AG08395 (cell line): ENCODE measurements at regions not wholly inside any gene's neighbourhood (a gene's known extent, or its start where the extent isn't known, plus 50 kb on each side); places are given as distances from the start of the nearest gene placed in this dataset.
"Not testable (repeated sequence)": the region's sequence is repeated elsewhere in the genome, so short reads cannot be mapped to it uniquely, and the experiment has no call there.

ENCODE experiments used
- DNase-seq: peaks from one replicate; pipeline ENCODE4 v3.0.0; 2012; ENCODE audit warnings: mixed read lengths, low spot score

DNA sequence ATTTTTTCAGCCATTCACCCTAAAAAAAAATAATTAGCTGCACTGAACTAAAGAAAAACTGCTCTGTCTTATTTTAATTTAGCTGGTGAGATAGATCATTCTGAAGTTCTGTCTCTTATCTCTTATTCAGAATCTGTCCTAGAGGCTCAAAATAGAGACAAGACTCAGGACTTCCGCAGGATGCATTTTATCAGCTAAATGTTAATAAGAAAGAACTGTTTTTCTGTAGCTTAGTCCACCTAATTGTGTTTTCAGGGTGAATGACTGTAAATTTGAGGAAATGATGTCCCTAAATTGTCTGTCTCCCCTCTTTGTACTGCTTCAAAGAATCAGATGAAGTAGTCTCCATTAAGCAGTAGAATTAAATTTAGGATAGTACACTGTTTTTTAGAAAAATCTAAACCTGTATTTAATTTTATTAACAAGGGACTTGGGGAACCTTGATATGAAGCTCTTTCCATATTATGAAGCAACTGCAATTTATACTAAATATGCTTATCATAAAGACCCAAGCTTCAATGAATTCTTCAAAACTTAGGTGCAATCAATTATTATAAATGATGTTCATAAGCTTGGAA, 671.9 kb downstream of the RWDD3 start:
- DNase-seq, result no peak

DNA sequence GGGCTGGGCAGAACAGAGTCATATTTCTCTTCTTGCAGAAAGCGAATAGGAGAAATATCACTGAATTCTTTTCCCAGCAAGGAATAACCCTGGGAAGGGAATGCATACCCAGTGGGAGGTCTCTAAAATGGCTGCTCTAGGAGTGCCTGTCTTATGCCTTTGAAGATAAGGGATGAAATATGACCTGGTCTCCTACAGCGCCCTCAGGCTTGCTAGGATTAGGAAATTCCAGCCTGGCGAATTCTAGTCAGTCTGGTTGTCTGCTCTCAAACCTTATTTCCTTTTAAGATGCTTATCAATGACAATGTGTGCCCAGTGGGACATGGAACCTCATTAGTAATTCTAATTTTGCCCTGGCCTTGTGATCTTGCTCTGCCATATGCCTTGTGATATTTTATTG, 677.7 kb downstream of the RWDD3 start:
- not testable (repeated sequence) for DNase-seq

DNA sequence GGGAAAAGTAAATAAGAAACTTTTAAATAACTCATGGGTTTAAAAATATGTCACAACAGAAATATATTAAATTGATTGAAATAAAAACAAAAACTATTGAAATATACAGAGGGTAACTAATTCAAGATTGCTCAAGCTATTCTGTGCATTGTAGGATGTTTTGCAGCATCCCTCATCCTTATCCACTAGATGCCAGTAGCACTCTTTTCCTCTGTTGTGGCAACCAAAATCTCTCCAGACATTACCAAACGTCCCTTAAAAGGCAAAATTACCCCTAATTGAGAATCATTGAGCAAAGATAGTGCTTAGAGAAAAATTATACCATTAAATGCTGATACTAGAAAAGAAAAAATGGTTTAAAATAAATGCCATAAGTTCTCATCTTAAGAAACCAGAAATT, 682.6 kb downstream of the RWDD3 start:
- peak; percentile 3 for DNase-seq

DNA sequence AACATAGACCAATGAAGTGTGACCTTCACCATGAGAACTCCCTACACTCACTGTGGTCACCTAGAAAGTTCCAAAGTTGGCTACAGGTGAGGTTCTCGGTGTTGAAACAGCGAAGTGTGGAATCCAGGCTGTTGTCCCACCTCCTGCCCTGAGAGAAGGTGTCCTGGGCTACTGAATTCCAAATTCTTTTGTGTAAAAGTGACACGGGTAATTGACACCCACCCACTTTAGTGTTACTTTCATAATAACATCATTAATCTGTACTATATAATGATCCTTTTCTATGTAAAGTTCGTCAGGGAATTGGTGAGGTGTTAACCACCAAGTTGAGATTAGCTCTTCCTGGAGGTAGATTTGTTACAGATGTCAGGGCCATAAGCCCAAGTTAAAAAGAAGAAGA, 690.7 kb downstream of the RWDD3 start:
- no peak for DNase-seq

DNA sequence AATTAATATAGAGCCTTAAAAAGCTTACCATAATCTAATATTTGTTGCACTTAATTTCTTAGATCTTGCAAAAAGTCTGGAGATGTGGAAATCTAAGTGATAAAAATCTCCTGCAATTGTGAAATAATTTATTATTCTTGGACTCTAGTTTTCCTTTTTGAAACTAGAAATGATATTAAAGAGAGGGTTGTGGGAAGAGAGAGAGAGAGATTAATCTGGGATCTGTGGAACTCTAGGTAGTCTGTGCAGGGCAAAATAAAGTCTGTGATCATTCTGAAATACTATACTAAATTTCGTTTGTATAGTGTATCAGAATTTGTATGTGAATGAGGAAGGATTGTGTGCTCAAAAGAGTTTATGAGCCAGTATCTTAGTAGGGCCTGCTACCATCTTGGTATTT, 692.3 kb downstream of the RWDD3 start:
- DNase-seq, result no peak

DNA sequence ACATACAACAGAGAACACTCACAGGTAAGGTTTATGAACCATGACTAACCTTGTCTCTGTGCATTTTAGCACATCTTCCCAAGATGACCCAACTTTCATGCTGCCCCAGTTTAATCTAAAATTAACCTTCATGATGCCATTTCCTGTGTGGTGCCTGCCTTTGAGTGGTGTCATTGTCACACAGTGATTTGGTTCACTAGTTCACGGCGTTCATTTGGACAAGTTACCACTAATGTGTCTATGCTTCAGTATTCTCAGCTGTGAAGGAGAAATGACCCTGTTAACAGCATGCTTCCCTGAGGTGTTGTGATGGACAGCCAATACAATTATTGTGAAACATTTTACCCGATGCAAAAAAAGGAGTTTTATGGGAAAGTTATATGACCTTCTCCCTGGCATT, 693.1 kb downstream of the RWDD3 start:
- DNase-seq, result no peak

DNA sequence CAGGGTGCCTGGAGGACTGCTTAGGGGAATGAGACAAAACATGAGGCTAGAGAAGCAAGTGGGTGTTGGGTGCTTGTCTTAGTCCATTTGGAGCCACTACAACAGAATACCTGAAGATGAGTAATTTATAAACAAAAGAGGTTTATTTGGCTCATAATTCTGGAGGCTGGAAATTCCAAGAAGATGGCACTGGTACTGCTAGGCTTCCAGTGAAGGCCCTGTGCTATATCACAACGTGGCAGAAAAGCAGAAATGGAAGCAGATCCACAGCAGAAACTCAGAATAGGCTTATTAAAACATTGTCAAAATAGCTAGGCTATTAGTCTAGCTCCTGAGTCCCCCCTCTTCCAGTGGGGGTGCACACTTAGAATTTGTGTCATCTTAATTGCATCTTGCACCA, 701.7 kb downstream of the RWDD3 start:
- DNase-seq, result no peak

DNA sequence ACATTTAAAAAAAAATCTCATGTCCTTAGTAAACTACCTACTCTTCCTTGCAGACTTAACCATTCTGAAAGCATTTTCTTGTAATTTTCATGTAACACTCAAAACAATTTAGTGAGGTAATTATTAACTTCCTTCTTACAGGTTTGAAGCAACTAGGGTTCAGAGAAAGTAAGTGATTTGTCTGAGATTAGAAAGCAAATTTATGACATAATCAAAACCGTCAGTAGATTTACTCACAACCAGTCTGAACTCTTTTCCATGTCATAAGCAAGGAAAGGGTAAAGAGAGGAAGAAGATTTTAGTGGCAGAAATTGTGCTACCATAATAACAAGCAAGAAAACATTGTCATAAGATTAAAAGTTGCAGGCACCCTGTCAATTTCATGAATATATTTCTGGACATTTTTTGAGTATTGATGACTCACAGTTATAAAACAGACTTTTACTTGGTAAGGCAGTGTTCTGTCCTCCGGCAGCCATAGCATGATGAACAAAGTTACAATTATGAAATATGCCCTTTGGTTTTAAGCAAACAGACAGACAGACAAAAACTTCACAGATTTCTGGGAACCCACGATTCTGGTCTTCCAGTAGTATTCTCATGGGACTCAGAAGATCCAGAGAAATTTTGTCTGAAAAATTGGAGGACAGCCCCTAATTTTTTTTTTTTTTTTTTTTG, 707.2 kb downstream of the RWDD3 start:
- no peak for DNase-seq

DNA sequence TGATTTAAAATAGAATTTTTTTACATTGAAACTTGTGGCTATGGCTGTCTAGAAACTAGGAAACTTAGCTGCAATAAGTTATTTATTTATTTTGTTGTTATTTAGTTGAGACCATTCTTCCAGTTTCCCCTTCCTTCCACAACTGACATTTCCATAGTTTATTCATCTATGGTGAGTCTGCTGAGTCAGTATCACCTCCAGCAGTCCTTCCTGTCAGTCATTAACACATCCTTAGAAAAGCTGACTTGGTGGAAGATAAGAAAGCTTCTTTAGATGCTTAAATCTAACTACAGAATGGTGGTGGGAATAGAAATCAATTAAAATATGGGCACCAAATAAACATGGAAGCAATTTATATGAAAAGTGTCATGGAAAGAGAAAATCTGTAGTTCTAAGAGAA, 714.0 kb downstream of the RWDD3 start:
- no peak for DNase-seq

DNA sequence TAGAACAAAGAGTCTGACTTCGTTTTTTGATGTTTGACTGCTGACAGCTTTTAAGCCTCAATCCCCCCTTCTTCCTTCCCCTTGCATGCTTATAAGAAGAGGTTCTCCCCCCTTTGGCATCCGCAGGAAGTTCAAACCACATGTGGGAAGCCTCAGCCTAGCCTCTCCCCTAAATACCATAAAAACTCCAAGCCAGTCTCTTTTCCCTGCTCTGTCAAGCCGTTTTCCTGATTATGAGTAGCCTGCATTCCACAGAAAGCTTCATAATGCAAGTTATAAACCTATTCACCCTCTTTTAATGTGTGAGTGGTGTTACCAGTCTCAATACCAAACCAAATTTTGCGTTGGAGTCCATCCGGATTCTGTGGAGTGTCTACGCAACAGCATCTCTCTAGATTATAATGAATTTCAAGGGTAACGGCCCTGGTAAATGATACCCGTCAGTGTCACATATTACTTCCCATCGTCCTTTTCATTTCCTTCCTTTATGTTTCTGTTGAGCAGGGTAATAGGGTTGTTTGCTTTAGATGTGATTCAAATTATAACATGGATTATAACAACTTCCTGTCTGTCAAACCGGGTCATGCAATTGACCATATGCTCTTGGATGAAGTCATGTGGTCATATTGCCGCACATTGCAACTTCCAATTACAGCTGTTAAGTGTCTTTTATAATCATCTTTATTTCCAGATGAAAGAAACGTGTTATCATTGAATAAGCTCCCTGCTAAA, 717.5 kb downstream of the RWDD3 start:
- DNase-seq, result no peak

DNA sequence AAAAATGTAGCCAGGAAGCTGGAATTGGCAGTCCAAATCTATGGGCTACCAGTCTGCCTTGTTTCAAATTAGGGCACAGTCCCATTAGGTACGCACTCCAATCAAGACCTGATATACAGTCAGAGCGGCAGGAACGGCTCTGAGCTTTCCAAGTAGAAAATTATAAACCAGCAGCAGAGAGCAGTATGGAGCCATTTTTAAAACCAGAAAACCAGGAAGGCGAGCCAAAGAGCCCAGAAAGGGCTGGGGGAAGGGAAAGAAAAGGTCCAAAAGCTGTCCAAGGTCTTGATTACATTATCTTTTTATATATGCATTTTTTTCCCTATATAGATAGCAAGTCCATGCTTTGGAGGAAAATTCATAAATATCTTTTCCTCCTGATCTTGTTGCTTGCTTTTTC, 719.0 kb downstream of the RWDD3 start:
- DNase-seq, result peak; percentile 10

DNA sequence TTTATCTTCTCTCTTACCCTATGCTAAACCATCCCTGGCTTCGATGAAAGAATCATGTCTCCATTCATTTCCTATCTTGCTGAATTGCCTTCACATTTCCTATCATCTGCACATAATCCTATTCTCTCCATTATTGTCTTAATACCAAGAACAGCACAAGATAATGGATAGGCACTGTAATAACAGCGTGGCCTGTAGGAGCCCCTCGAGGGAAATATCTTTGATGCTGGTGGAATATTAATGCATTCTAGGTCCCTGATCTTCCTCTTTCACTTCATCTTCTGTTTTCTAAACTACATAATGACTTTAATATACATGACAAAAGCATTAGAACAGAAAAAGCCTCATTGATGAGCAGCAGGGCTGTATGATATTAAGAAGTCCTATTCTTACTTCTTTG, 720.6 kb downstream of the RWDD3 start:
- no peak for DNase-seq

DNA sequence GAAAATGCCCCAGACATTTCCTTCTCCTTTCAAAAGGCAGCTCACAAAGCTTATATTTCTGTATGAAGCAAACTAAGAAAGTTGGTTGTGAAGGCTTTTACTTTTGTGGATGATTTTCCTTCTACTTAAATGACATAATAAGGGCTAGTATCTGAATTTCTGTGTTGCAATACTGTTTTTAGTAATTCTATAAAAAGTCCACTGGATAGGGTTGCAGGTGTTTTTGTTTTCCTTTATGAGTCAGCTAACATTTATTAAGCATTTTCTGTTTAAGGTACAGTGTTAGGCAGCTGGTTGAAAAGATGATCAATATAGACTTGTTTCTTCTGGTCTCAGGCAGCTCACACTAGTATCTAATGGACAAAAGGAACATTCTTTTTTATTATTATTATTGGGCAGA, 722.2 kb downstream of the RWDD3 start:
- DNase-seq, result no peak

DNA sequence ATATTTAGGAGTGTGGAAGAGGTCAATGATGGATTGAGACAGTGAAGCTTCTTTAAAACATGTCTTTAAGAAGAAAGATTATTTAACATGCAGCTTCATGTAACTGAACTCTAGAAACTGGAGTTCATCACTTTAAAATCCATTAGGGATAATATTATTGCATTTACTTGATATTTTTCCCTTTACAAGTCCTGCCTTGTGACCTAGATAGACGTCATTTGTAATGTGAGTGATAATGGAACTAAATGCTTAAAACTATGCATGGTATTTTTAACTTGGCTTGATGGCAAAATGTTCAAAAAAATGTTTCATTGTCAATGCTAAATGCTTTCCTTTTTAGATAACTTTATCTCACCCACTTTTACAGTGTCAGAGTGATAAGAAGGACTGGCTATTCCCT, 723.7 kb downstream of the RWDD3 start:
- DNase-seq, result no peak

DNA sequence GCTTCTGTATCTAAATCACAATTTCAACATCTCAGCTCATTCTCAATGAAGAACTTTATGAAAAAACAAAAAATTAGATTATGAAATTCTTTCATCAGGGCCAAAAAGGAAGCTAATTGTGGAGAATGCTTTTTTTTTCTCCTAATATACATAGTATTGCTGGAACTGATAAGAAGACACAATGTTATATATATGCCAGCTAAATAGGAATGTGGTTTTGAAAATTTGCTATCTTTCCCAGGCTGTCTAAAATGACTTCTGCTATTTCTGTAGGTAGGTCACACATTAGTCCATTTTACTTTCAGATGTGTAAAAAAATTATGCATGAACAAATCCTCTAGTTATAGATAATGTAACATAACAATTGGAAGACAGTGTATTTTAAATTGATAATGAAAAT, 732.9 kb downstream of the RWDD3 start:
- no peak for DNase-seq

DNA sequence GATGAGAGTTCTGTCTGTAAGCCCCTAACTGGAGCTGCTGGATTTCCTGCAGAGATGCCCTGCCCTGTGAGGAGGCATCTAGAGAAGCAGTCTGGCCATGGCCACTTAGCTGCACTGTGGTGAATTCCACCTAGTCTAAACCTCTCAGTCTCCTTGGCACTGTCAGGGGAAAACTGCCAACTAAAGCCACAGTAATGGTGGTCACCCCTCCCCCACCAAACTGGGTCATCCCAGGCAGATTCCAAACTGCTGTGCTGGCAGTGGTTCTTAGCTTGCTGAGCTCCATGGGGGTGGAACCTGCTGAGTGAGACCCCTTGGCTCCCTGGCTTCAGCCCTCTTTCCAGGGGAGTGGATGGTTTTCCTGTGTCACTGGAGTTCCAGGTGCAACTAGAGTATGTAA, 740.6 kb downstream of the RWDD3 start:
- DNase-seq, result no peak

DNA sequence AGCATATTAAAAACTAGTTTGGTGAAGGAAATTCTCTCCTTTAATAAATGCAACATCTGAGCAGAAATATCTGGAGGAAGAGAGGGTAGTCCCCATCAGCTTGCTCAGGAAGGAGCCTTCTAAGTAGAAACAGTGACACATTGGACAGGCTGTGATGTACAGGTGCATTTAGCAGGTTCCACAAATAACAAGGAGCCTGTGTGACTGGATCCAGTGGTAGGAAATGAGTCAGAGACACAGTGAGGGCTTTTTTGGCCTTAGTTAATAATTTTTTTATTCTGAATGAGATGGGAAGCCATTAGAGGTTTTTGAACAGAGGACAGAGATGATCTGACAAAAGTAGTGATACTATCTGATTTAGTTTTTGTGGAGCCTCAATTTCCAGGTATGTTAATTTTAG, 738.9 kb upstream of the PTBP2 start:
- no peak for DNase-seq

DNA sequence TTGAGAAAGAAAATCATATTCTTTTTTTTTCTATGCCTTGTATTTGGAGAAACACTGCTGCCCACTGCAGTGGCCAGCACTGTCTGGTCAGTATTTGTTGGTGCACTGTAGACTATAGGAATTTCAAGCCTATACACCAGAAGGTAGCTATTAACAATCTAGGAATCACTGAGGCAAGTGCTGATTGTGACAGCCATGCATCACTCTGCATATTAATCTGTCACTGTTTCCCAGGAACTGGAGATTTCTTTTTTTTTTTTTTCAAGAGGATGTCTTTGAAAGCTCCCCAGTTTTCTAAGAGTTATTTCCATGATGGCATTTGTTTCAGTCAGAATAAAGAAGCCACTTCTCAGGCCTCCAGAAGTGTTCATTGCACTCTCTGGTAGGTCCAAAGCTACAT, 737.8 kb upstream of the PTBP2 start:
- no peak for DNase-seq

DNA sequence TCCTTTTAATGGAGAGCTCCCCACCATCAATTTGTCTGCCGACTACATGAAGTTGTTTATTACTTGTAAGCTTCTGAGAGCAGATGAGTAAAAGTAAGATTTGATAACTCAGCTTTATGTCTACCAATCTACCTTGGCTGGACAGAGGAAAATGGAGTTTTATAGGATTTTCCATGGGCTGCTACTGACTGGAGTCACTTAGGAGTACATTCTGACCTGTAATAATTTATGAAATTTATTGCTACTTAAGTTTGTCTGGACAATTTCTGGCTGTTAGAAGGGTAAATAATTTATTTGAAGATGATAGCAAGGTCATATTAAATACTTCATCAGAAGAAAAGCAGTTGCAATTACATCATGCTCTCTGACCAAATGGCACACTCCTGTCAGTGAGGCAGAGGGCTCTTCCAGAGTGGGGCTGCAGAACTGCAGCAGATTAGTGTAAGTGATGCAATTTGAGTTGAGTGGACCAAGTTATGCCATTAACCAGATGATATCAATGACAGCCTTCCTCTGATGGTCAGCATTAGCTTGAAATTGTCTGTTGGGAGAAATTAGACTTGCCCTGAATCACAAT, 736.7 kb upstream of the PTBP2 start:
- no peak for DNase-seq

DNA sequence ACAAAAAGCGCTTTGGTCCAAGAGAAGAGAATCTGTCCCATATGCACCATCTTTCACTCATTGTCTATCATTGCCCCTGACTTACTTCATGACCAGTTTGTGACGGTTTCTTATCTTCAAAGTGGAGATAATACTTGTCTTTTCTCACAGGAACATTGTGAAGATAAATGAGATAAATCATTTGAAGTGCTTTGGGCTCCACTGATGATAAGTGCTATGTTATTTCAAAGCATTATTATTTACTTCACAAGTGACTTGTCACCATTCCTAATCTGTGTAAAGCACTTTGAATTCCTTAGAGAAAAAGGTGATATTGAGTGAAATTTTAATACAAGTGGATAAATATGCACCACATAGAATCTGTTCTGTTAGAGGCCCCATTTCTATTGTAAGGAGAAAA, 731.6 kb upstream of the PTBP2 start:
- no peak for DNase-seq

DNA sequence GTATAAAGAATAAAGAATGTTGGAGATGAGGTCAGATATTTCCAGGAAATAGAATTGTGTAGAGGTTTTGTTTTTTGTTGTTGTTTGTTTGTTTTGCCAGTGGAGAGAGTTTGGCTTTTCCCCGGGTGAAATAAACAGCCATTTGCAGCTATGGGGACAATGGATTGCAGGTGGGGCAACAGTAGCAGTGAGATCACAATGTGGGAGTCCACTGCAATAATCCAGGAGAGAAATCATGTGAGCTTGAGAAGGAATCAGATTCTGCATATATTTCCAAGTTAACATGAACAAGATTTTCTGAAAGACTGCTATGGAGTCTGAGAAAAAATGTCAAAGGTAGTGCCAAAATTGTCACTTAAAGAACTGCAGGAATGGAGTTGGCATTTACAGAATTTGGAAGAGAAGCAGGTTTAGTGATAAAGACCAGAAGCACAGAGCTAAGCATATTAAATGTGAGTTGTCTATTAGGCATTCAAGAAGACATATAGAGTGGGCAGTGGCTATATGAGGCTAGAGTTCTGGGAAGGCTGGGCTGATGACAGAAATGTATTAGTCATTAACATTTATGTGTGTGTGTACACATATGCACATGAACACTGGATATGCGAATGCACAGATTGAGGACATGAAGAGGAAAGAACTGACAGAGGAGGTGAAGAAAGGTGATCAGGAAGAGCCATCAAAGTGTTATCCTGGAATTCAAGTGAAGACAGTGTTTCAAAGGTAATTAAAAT, 729.6 kb upstream of the PTBP2 start:
- DNase-seq, result no peak

DNA sequence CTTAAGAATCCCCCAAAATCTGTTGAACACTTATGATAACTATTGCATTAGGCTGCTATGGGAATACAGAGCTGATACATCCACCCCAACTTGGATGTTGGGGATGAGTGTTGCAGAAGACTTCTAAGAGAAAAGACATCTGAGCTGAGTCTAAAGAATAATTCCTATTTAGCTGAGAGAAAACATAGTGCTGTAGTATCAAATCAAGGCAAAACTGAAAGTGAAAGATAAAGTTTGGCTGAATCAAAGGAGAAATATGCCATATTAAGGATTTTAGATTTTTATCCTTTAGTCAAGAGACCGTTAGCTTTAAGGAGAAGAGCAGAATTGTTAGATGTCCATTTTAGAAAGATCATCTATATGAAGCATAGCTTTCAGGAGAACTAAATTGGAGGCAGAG, 726.9 kb upstream of the PTBP2 start:
- DNase-seq, result no peak

DNA sequence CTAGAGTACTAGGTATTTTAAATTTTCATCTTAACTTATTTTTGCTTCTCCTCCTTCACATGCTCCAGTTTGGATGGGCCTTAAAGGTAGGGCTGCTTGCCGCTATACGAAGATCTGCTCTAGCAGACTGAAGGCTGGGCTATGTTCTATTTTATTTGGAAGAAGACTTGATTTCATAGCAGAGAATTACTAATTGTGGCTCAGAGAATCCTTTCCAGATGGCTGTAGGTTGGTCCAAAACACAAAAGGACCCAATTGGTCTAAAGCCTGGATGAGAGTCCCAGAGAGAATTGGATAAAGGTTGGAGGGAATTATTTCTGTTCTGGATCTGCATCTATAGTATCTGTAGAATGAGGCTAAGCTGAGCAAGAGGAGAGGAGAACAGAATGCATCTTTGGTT, 719.4 kb upstream of the PTBP2 start:
- no peak for DNase-seq
